RWPE1 (cell line): ENCODE measurements at regions not wholly inside any gene's neighbourhood (a gene's known extent, or its start where the extent isn't known, plus 50 kb on each side); places are given as distances from the start of the nearest gene placed in this dataset.

Source experiments
- CTCF ChIA-PET: fragments of 350-600 bp; sonication (Branson Sonifier 250); formaldehyde crosslinking; extraction: SDS; loops from one replicate; lab custom pipeline; 2021; lab: Yijun Ruan, JAX
- POLR2A ChIA-PET: fragments of 400-600 bp; formaldehyde crosslinking; extraction: SDS; loops from one replicate; lab custom pipeline; 2020; ENCODE audit warnings: antibody characterized with exemption; ENCODE audit not compliant: low non-redundant PET; lab: Yijun Ruan, JAX
- DNase-seq: peaks from one replicate; pipeline ENCODE4 v3.0.0; 2012; ENCODE audit warnings: low spot score
- H3K27ac ChIP-seq: fragments of 450-650 bp; 2 replicates; pipeline ENCODE4 v1.5.1; 2017
- CTCF ChIP-seq: fragments of 450-650 bp; conservative IDR thresholded peaks from 2 replicates; pipeline ENCODE4 v1.5.1; 2017; ENCODE audit warnings: low read depth, mild to moderate bottlenecking

GRCh38 chr12:96099986-96100385 lies 64.6 kb upstream of the LTA4H start:
- H3K27ac ChIP-seq: no peak overlapping the region
- ChIA-PET POLR2A (no interaction called here), CTCF (no interaction called here)
- TF ChIP-seq CTCF: no peak
- no peak for DNase-seq

GRCh38 chr12:96101806-96102205 lies 66.4 kb upstream of the LTA4H start:
- no peak for TF ChIP-seq CTCF
- no peak for DNase-seq
- POLR2A ChIA-PET: no interaction called here
- CTCF ChIA-PET: interaction anchor here (1.9 kb wide), 1 partner anchor 113 kb away, joined by 7 read pairs; no protein-coding TSS in a partner anchor
- no peak overlapping the region for H3K27ac ChIP-seq

GRCh38 chr12:96103067-96103644 lies 67.8 kb upstream of the LTA4H start:
- POLR2A ChIA-PET: no interaction called here
- no peak for TF ChIP-seq CTCF
- no peak overlapping the region for H3K27ac ChIP-seq
- no peak for DNase-seq
- CTCF ChIA-PET: interaction anchor here (0.7 to 1.9 kb wide), 2 partner anchors 10 to 112 kb away, joined by 3 to 7 read pairs; no protein-coding TSS in a partner anchor

GRCh38 chr12:96104566-96104965 lies 69.2 kb upstream of the LTA4H start:
- no peak for DNase-seq
- ChIA-PET CTCF (no interaction called here), POLR2A (no interaction called here)
- no peak overlapping the region for H3K27ac ChIP-seq
- no peak for TF ChIP-seq CTCF

GRCh38 chr12:96106137-96106536 lies 70.8 kb upstream of the LTA4H start:
- H3K27ac ChIP-seq: no peak overlapping the region
- ChIA-PET CTCF (interaction anchor here (0.8 kb wide), 1 partner anchor 52 kb away, joined by 3 read pairs; no protein-coding TSS in a partner anchor), POLR2A (no interaction called here)
- TF ChIP-seq CTCF: no peak
- no peak for DNase-seq

- no peak overlapping the region for H3K27ac ChIP-seq
- ChIA-PET POLR2A (no interaction called here), CTCF (interaction anchor here (0.8 kb wide), 1 partner anchor 174 kb away, joined by 3 read pairs; no protein-coding TSS in a partner anchor)
- no peak for DNase-seq
- TF ChIP-seq CTCF: no peak
These were observed 71.8 kb upstream of the LTA4H start for GRCh38 chr12:96107236-96107635.
